NCI-H2227 (cell line): ENCODE measurements at regions not wholly inside any gene's neighbourhood (a gene's known extent, or its start where the extent isn't known, plus 50 kb on each side); places are given as distances from the start of the nearest gene placed in this dataset.
"Not testable (repeated sequence)": the region's sequence is repeated elsewhere in the genome, so short reads cannot be mapped to it uniquely, and the experiment has no call there.

Experiments
- DNase-seq: peaks from one replicate; lab custom pipeline; 2025; ENCODE audit not compliant: unreplicated experiment; lab: John Stamatoyannopoulos, UW

DNA sequence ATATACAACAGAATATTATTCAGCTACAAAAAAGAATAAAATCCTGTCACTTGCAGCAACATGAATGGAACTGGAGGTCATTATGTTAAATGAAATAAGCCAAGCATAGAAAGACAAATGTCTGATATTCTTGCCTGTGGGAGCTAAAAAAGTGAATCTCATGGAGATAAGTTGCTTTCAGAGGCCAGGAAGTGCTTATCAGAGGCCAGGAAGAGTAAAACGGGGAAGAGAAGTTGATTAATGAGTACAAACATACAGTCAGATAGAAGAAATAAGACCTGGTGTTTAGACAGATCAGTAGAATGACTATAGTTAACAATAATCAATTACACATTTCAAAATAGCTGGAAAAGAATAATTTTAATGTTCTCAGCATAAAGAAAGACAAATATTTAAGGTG lies 54.4 kb upstream of the CPHXL start:
- DNase-seq = no peak

DNA sequence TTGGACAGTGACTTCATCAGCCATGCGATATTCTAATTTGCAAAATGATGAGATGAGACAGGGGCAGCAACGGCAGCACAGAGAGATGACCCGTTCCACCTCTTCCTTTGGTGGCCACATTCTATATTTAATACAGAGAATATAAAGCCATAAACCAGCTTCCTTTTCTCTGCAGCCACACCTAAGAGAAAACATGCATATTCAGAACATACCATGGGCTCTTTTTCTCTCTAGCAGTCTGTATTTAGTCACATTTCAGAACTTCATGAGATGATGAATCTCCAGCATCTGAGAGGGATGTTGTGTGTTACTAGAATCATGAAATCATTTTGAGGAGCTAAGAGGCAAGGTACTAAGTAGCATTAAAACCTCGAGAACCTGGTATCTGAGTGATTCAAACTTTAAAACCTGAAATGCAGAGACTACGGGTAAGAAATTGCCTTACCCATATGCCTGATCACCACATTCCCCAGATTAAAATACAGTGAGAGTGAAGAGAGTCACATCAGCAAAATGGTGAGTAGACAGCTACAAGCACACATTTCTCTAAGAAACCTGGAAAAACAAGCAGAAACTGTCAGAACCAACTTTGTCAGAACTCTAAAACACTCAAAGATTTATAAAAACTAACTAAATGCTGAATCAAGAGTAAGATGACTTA lies 55.5 kb upstream of the CPHXL start:
- DNase-seq = no peak

DNA sequence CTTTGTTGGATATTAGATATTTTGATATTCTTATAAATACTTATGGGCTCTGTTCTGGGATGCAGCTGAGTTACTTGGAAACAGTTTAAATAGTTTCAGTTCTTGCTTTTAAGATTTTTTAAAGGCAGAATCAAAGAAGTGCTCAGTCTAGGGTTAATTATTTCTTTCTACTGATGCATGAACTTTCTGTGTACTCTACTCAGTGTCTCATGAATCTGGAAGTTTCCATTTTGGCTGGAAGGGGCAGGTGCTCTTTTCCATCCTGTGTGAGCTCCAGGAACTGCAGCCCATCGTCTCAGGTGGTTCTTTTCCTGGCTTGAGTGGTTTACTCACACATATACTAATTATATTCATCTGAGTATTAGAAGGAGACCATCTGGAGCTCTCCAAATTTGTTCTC lies 61.1 kb upstream of the CPHXL start:
- DNase-seq = no peak

DNA sequence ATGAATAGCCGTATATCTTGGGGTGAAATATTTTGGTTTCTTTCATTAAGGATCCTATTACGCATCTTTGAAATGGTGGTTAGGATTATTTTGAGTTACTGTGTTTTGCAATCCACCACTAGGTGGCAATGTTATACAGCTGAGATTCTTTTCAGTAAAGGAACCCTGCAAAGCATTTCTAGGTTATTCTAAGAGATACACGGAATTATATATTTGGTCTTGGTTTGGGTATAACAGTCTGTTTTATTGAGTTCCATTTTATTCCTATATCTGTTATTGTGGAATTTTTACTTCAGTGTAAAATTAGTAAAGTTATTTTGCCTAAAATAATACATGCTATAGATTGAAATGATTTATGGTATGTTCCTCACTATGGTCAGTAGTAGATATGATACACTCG lies 62.9 kb upstream of the CPHXL start:
- peak; percentile 74 for DNase-seq

DNA sequence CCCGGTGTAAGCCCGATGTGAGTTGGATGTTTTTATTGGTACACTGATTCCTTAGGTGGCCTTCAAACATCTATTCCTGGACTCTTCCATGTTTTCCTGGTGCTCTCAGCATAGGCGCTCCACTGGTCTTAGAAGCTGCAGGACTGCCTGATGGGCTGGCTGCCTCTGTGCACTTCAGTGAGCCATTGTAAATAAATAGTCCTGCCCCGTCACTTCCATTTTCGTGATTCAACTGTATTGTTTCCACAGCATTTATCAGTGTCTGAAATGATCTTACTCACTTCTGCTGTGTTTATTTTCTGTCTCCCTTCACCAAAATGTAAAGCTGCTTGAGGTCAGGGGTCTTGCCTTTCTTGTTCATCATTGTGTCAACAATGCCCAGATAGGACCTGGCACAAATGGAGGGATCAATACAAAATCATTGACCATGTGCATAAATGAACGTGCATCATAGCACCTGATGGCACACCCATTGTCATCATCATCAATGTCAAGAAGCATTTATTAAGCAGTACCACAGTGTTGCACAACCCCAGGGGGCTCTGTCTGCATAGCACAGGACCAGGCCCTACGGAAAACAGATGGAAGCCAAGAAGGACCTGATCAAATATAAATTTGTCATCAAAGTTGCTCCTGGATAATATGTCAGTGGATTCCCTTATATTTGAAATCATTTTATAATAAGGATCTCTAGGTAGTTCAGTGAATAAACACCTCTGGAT lies 66.6 kb upstream of the CPHXL start:
- DNase-seq = peak; percentile 18

DNA sequence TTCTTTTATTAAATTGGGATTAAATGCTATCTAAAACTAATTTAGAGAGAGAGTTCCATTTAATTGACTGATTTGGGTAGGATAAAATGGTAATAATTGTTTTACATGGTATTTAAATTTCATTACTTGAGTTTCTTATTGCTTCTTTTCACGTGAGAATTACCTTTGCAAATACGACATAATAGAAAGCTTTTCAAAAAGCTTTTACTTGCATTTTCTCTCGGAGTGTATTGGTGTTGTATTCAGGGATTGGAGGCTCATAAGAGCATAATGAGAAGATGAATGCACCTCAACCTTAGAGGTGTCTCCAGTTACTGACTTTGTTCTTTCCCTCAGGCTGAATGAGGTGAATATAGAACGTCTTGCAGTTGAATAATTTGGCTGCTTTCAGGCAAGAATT lies 67.4 kb upstream of the CPHXL start:
- no peak for DNase-seq

DNA sequence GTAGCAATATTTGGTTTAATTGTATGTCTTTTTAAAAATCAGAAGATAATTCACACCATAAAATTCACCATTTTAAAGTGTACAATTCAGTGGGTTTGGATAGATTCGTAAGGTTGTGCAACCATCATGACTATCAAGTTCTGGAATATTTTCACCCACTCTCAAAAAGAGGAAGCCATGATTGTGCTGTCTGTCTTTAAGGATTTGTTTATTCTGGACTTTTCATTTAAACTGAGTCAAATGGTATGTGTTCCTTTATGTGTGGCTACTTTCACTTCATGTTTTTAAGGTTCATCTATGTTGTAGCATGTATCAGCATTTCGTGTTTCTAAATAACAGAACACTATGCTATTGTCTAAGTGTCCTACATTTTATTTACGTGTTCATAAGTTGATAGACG lies 68.1 kb upstream of the CPHXL start:
- DNase-seq = no peak

DNA sequence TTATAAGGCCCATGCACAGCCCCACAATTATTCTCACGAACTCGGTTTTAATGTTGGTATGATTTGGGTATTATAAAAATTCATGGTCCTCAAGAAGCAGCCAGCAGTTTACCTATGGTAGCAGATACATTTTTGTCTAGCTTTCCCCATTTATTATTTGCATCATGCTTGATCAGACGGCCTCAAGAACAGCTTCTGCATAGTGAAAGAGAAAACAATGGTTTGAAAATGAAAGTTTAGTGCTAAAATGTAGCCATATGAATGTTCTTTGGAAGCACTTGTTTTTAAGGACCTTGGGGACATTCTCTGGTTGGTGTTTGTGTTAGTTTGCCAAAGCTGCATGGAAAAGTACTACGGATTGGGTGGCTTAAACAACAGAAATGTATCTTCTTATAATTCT lies 72.4 kb upstream of the CPHXL start:
- no peak for DNase-seq

DNA sequence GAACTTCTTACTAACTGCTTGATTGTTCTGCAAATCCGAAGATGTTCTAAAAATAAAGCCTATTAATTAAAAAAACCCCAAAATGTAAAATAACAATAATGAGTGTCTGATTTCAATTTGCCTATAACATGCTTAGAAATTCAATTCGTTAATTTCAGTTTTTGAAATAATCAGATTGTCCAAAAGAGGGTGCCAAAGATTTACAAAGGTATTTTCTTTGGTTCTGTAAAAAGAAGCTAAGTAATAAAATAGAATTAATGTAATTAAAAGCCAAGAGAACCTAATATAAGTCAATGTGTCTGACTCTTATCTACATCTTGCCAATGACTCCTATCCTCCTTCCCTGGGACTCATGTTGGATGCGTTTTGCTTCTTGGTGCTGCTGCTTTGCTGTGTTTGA lies 75.0 kb upstream of the CPHXL start:
- no peak for DNase-seq

DNA sequence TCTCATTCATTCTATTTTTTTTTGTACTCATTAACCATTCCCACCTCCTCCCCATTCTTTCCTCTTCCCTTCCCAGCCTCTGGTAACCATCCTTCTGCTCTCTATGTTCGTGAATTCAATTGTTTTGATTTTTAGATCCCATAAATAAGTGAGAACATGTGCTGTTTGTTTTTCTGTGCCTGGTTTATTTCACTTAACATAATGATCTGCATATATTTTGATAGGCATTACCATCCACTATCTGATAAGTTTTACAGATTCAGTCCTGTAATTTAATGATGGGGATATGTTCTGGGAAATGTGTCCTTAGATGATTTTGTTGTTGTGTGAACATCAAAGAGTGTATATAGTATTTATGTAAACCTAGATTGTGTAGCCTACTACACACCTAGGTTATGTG lies 77.5 kb upstream of the CPHXL start:
- DNase-seq = no peak

DNA sequence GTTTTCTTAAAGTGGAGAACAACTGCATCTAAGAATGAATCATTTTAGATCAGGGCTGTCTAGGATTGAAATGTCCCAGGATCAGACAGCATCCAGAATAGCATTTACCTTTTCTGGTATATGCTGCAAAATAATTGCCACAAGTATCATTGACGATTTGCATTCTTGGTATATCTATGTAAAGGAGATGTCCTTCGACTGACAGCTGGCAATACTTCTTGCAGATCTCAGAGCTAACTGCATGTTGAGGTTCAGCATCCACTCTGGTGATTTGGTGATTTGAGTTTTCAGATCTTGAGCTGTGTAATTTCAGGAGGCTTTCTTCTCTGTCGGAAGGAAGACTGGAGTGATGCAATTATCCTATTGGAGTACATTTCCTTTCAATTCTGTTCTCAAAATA lies 78.1 kb upstream of the CPHXL start:
- peak; percentile 7 for DNase-seq

DNA sequence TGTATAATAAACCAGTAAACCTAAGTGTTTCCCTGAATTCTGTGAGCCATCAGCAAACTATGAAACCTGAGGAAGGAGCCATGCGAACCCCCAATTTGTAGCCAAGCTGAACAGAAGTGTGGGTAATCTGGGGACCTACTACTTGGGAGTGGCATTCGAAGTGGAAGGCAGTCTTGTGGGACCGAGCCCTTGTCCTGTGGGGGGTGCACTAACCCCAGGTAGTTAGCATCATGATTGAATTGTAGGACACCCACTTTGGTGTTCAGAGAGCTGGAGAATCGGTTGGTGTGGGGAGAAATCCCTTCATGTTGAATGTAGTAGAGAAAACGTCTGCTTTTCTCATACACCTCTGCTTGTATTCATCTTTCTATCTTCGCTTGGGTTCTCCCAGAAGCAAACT lies 79.7 kb upstream of the CPHXL start:
- no peak for DNase-seq

DNA sequence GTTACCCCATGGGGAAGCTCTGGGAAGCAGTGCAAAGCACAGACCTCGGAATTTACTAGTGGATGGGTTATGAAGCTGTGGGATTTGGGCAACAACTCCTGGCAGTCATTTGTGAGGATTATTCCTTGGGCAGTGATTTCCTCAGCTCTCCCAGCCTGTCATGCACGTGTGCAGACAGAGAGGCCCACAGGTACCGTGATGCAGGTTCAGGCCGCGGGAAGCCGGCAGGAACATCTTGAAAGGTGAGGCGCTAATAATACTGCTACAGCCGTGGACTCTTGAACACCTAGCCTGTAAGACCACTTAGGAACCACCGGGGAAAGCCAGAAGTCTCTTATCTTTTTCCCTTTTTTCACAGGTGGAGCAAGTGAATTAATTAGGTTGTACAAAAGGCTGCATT lies 80.2 kb upstream of the CPHXL start:
- DNase-seq = no peak

DNA sequence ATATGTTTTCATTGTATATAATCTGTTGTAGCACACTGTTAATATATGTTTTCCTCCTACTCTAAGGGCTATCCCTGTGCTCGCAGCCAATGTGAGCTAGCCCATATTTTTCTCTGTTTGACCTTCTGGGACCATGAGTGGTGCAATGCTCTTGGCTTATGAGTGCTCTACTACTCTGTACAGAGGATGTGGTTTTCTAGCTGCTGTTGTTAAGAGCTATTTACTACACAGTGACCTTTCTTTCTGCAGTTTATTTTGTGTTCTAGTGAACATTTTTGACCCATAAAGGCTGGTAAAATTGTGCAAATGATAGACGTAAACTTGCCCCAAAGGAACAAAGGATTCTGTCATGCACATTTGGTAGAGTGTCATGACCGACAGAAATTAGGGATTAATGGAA lies 84.1 kb upstream of the CPHXL start:
- DNase-seq = no peak

DNA sequence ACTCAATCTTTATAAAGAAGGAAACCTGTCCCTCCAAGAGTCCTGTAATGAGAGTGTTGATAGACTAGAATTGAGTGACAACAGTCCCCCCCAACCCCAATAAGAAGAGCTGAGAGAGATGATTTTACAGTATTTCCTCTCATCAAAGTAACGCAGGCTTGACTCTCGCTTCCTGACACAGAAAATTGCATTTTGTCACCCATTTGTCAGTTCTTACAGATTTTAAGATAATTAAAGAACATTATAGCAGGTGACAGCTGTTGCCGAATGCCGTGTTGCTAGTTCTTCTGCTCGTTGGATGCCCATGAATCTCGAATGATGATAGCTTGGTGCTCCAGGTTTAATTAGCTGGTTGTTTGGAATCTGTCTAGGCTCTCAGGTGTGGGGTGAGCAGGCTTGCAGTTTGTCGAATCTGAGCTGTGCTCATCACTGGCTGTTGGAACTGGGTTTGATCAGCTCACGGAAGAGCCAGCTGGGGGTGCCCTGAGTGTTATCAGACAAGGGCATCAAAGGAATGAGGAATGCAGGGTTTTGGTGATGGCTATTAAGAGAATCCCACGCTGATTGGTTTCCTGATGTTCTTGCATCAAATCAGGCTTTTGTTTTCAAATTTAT lies 84.8 kb upstream of the CPHXL start:
- DNase-seq = peak; percentile 26

DNA sequence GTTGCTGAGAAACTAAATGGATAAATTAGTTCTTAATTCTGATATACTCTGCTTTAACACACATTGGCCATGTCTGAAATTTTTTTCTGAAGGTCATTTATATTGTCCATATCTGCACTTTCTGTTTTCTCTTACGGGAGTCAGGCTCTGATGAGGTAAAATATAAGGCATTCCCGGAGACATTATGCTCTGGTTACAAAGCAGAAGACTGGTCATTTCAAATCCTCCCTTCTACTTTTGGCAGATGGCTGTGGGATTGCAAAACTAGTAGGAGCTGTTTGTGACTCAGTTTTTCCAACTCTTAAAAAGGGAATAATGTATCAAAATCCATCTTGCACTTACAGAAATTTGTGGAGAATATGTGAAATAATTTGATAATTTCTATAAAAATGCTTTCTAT lies 92.2 kb upstream of the CPHXL start:
- DNase-seq = no peak

DNA sequence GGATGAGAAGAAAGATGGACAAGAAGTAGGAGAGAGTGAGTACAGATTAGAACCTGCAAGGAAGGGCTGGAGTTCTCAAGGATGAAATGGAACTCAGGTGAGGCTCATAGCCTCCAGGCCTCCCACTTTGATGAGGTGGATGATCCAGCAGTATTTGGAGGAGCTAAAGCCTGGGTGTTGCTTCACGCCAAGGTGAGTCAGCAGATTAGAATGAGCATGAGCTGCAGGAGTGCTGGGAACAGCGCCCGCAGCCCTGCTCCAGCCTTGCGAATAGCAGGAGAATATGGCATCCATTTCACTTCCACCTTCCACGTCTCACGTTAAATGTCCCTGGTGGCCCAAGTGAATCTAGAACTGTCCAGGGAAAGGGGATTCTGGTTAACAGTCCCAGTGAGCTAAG lies 94.4 kb upstream of the CPHXL start:
- no peak for DNase-seq

DNA sequence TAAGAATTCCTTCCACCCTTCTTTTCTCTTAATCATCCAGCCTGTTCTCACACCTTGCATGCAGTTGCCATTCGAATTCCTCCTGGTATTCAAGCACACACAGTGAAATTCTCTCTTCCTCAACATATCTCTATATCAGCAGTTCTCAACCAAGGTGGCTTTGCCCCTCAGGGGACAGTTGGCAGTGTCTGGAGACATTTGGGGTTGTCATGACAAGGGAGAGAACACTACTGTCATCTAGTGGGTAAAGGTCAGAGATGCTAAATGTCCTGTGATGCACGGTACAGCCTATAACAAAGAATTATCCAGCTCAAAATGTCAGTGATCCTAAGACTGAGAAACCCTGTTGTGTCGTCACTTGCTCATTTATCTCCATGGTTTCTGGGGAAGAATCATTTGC lies 94.8 kb upstream of the CPHXL start:
- no peak for DNase-seq

DNA sequence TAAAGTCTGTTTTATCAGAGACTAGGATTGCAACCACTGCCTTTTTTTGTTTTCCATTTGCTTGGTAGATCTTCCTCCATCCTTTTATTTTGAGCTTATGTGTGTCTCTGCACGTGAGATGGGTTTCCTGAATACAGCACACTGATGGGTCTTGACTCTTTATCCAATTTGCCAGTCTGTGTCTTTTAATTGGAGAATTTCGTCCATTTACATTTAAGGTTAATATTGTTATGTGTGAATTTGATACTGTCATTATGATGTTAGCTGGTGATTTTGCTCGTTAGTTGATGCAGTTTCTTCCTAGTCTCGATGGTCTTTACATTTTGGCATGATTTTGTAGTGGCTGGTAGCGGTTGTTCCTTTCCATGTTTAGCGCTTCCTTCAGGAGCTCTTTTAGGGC lies 99.5 kb upstream of the CPHXL start:
- not testable (repeated sequence) for DNase-seq

DNA sequence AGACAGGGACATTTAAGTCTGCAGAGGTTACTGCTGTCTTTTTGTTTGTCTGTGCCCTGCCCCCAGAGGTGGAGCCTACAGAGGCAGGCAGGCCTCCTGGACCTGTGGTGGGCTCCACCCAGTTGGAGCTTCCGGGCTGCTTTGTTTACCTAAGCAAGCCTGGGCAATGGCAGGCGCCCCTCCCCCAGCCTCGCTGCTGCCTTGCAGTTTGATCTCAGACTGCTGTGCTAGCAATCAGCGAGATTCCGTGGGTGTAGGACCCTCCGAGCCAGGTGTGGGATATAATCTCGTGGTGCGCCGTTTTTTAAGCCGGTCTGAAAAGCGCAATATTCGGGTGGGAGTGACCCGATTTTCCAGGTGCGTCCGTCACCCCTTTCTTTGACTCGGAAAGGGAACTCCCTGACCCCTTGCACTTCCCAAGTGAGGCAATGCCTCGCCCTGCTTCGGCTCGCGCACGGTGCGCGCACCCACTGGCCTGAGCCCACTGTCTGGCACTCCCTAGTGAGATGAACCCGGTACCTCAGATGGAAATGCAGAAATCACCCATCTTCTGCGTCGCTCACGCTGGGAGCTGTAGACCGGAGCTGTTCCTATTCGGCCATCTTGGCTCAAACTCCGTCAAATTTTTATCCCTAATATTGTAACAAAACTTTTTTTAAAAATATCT lies 101.2 kb upstream of the CPHXL start:
- not testable (repeated sequence) for DNase-seq

DNA sequence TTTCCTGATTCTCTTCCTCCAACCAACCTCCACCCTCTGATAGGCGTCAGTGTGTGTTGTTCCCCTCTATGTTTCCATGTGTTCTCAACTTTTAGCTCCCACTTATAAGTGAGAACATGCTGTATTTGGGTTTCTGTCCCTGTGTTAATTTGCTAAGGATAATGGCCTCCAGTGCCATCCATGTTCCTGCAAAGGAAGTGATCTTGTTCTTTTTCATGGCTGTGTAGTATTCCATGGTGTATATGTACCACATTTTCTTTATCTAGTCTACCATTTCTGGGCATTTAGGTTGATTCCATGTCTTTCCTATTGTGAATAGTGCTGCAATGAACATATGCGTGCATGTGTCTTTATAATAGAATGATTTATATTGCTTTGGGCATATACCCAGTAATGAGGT lies 107.1 kb upstream of the CPHXL start:
- not testable (repeated sequence) for DNase-seq
